Lower leg skin (tissue), 3 donors: ENCODE measurements at regions not wholly inside any gene's neighbourhood (a gene's known extent, or its start where the extent isn't known, plus 50 kb on each side); places are given as distances from the start of the nearest gene placed in this dataset.

Experiments used
- POLR2A ChIP-seq, 2 donors: fragments of 450-650 bp; IDR thresholded peaks; one replicate each; pipeline ENCODE4 v1.6.1; 2016 to 2017; ENCODE audit warnings: antibody characterized with exemption in 2 of 2, mild to moderate bottlenecking in 1 of 2, moderate library complexity in 1 of 2
- TF ChIP-seq, protein P1 (sequence below), 3 donors: fragments of 450-650 bp; IDR thresholded peaks; one replicate each; pipeline ENCODE4 v1.5.1; 2016; ENCODE audit warnings: antibody characterized with exemption in 3 of 3, mild to moderate bottlenecking in 3 of 3, moderate library complexity in 2 of 3

DNA sequence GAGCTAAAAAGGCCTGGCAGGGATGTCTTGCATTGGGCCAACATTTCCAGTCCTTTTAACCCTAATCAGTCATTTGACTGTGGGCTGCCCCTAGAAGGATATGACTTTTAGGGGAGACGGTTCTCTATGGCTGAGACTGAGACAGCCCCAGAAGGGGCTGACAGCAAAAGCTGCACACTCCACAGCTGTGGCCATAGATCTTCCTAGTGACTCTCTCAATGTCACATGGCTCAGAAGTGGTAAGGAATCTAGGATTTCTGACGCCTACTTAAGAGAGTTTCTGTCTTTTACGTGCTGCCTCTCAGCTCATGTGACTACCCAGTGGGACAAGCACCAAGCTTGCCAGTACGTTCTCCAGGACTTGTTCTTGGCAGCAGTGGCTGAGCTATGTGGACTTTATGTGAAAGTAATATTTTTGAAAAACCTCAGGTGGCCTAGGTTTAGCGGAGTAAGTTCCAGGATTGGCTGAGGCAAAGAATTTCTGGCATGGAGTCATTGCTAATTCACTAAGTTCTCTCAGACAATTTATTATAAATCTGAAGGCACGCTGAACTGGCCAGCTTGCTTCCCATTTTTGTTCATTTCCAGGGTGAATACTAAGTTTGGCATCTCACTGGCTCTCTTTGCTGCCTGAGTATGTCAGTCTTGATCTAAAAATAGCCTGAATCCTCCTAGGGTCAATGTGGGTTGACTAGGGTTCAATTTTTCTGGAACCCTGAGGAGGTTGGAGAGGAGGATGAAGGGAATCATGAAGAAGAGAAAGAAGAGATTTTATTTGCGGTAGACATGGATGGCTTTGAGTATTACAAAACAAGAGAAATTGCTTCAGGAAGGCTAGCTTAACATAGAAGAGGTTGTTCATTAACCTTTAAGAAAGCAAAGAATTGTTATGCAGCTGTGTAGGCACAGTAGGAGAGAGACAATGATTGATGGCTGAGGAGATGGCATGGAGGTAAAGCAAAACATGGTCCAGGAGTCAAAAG, 271.8 kb downstream of the AEBP2 start:
- TF ChIP-seq, protein P1, sequence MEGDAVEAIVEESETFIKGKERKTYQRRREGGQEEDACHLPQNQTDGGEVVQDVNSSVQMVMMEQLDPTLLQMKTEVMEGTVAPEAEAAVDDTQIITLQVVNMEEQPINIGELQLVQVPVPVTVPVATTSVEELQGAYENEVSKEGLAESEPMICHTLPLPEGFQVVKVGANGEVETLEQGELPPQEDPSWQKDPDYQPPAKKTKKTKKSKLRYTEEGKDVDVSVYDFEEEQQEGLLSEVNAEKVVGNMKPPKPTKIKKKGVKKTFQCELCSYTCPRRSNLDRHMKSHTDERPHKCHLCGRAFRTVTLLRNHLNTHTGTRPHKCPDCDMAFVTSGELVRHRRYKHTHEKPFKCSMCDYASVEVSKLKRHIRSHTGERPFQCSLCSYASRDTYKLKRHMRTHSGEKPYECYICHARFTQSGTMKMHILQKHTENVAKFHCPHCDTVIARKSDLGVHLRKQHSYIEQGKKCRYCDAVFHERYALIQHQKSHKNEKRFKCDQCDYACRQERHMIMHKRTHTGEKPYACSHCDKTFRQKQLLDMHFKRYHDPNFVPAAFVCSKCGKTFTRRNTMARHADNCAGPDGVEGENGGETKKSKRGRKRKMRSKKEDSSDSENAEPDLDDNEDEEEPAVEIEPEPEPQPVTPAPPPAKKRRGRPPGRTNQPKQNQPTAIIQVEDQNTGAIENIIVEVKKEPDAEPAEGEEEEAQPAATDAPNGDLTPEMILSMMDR (IDR thresholded peaks at IDR 0.05): no peak
- no peak for TF ChIP-seq POLR2A (IDR thresholded peaks at IDR 0.05)
